Activated CD8-positive, alpha-beta memory T cell treated with anti-CD3 and anti-CD28 coated beads for 36 hours (primary cell): ENCODE measurements at regions not wholly inside any gene's neighbourhood (a gene's known extent, or its start where the extent isn't known, plus 50 kb on each side); places are given as distances from the start of the nearest gene placed in this dataset.

Experiments
- CTCF ChIA-PET: fragments of 350-600 bp; sonication (Branson Sonifier 250); formaldehyde crosslinking; loops from one replicate; lab custom pipeline; 2021; ENCODE audit warnings: antibody characterized with exemption; lab: Charles Lee
- POLR2A ChIA-PET: fragments of 350-600 bp; sonication (Branson Sonifier 250); formaldehyde crosslinking; loops from one replicate; lab custom pipeline; 2021; ENCODE audit warnings: antibody characterized with exemption; lab: Charles Lee

- CTCF ChIA-PET, result no interaction called here
- POLR2A ChIA-PET, result no interaction called here
Measured at GRCh38 chr3:168620854-168621253, 525.1 kb upstream of the GOLIM4 start.

- POLR2A ChIA-PET, result no interaction called here
- CTCF ChIA-PET, result no interaction called here
Measured at GRCh38 chr3:168618827-168619470, 523.2 kb upstream of the GOLIM4 start.

GRCh38 chr3:168617658-168618057, 521.9 kb upstream of the GOLIM4 start:
- CTCF ChIA-PET, result no interaction called here
- POLR2A ChIA-PET, result no interaction called here

- POLR2A ChIA-PET, result no interaction called here
- CTCF ChIA-PET, result no interaction called here
Measured at GRCh38 chr3:168616915-168617314, 521.2 kb upstream of the GOLIM4 start.

- ChIA-PET CTCF (no interaction called here), POLR2A (no interaction called here)
Measured at GRCh38 chr3:168615493-168616020, 519.8 kb upstream of the GOLIM4 start.

GRCh38 chr3:168613151-168613550, 517.4 kb upstream of the GOLIM4 start:
- ChIA-PET CTCF (no interaction called here), POLR2A (no interaction called here)

- ChIA-PET POLR2A (no interaction called here), CTCF (no interaction called here)
Measured at GRCh38 chr3:168612671-168613070, 516.9 kb upstream of the GOLIM4 start.

- ChIA-PET CTCF (no interaction called here), POLR2A (no interaction called here)
Measured at GRCh38 chr3:168611826-168612225, 516.1 kb upstream of the GOLIM4 start.

GRCh38 chr3:168608926-168609325, 513.2 kb upstream of the GOLIM4 start:
- POLR2A ChIA-PET, result no interaction called here

GRCh38 chr3:168604767-168605166, 509.0 kb upstream of the GOLIM4 start:
- ChIA-PET CTCF (no interaction called here), POLR2A (no interaction called here)

More at GRCh38 chr3:168608926-168609325, 513.2 kb upstream of the GOLIM4 start:
- CTCF ChIA-PET, result no interaction called here

GRCh38 chr3:168598250-168598649, 502.5 kb upstream of the GOLIM4 start:
- ChIA-PET POLR2A (no interaction called here), CTCF (no interaction called here)

GRCh38 chr3:168596175-168596823, 500.6 kb upstream of the GOLIM4 start:
- POLR2A ChIA-PET, result no interaction called here
- CTCF ChIA-PET, result no interaction called here

- CTCF ChIA-PET, result no interaction called here
Measured at GRCh38 chr3:168591587-168591986, 495.9 kb upstream of the GOLIM4 start.

GRCh38 chr3:168589376-168589775, 493.7 kb upstream of the GOLIM4 start:
- CTCF ChIA-PET, result no interaction called here
- POLR2A ChIA-PET, result no interaction called here

More at GRCh38 chr3:168591587-168591986, 495.9 kb upstream of the GOLIM4 start:
- POLR2A ChIA-PET, result no interaction called here

GRCh38 chr3:168585544-168585943, 489.8 kb upstream of the GOLIM4 start:
- CTCF ChIA-PET, result no interaction called here
- POLR2A ChIA-PET, result no interaction called here

GRCh38 chr3:168583977-168584376, 488.3 kb upstream of the GOLIM4 start:
- ChIA-PET CTCF (no interaction called here), POLR2A (interaction anchor here (0.6 kb wide), 1 partner anchor 24 kb away, joined by 3 read pairs; no protein-coding TSS in a partner anchor)

- ChIA-PET POLR2A (no interaction called here), CTCF (no interaction called here)
Measured at GRCh38 chr3:168582503-168582902, 486.8 kb upstream of the GOLIM4 start.

GRCh38 chr3:168581771-168582225, 486.1 kb upstream of the GOLIM4 start:
- ChIA-PET POLR2A (no interaction called here), CTCF (no interaction called here)

GRCh38 chr3:168579010-168579409, 483.3 kb upstream of the GOLIM4 start:
- ChIA-PET CTCF (no interaction called here), POLR2A (no interaction called here)

- ChIA-PET POLR2A (no interaction called here), CTCF (no interaction called here)
Measured at GRCh38 chr3:168575750-168576149, 480.0 kb upstream of the GOLIM4 start.
